ENCODE measurements at regions not wholly inside any gene's neighbourhood (a gene's known extent, or its start where the extent isn't known, plus 50 kb on each side); places are given as distances from the start of the nearest gene placed in this dataset.
"Not testable (repeated sequence)": the region's sequence is repeated elsewhere in the genome, so short reads cannot be mapped to it uniquely, and the experiment has no call there.

- H3K27ac ChIP-seq: no peak overlapping the region
- no peak for TF ChIP-seq ZFX (IDR thresholded peaks at IDR 0.05)
- no peak for TF ChIP-seq CTCF (conservative IDR thresholded peaks at IDR 0.05)
Observed at GRCh38 chr5:121485281-121485680, 366.4 kb upstream of the FTMT start.

GRCh38 chr5:121485999-121486398, 365.7 kb upstream of the FTMT start:
- H3K27ac ChIP-seq: not testable (repeated sequence)

- no peak for TF ChIP-seq CTCF (conservative IDR thresholded peaks at IDR 0.05)
- no peak for TF ChIP-seq ZFX (IDR thresholded peaks at IDR 0.05)
- no peak overlapping the region for H3K27ac ChIP-seq
Observed at GRCh38 chr5:121489972-121490371, 361.7 kb upstream of the FTMT start.

GRCh38 chr5:121497176-121497575, 354.5 kb upstream of the FTMT start:
- no peak for TF ChIP-seq CTCF (conservative IDR thresholded peaks at IDR 0.05)
- no peak for TF ChIP-seq ZFX (IDR thresholded peaks at IDR 0.05)
- no peak overlapping the region for H3K27ac ChIP-seq

- TF ChIP-seq CTCF (conservative IDR thresholded peaks at IDR 0.05) (no peak), ZFX (IDR thresholded peaks at IDR 0.05) (no peak)
Observed at GRCh38 chr5:121500310-121500709, 351.4 kb upstream of the FTMT start.

GRCh38 chr5:121503111-121503840, 348.4 kb upstream of the FTMT start:
- no peak overlapping the region for H3K27ac ChIP-seq
- TF ChIP-seq ZFX (IDR thresholded peaks at IDR 0.05) (no peak), CTCF (conservative IDR thresholded peaks at IDR 0.05) (no peak)

More at GRCh38 chr5:121500310-121500709, 351.4 kb upstream of the FTMT start:
- no peak overlapping the region for H3K27ac ChIP-seq

- TF ChIP-seq CTCF (conservative IDR thresholded peaks at IDR 0.05): no peak
- TF ChIP-seq ZFX (IDR thresholded peaks at IDR 0.05): no peak
- H3K27ac ChIP-seq: no peak overlapping the region
Observed at GRCh38 chr5:121516997-121517396, 334.7 kb upstream of the FTMT start.

GRCh38 chr5:121525706-121526105, 326.0 kb upstream of the FTMT start:
- no peak overlapping the region for H3K27ac ChIP-seq
- TF ChIP-seq CTCF (conservative IDR thresholded peaks at IDR 0.05) (no peak), ZFX (IDR thresholded peaks at IDR 0.05) (no peak)

All from C4-2B (cell line).